A673 (cell line): ENCODE measurements at regions not wholly inside any gene's neighbourhood (a gene's known extent, or its start where the extent isn't known, plus 50 kb on each side); places are given as distances from the start of the nearest gene placed in this dataset.

Experiments
- BruUV-seq: library from RNA; stranded (reverse); fragments of 400-500 nt; replicated peaks from 2 replicates; lab custom pipeline; 2021; lab: Mats Ljungman, UMichigan
- CTCF ChIA-PET: fragments of 300-600 bp; sonication (Branson Sonifier 250); formaldehyde crosslinking; loops from one replicate; lab custom pipeline; 2022; ENCODE audit warnings: antibody characterized with exemption; lab: Charles Lee
- POLR2A ChIA-PET: fragments of 300-600 bp; sonication (Branson Sonifier 250); formaldehyde crosslinking; loops from one replicate; lab custom pipeline; 2022; ENCODE audit warnings: antibody characterized with exemption; ENCODE audit not compliant: low non-redundant PET; lab: Charles Lee
- DNase-seq: peaks from one replicate; pipeline ENCODE4 v3.0.0-alpha.2; 2015; ENCODE audit warnings: low spot score
- H3K27ac ChIP-seq: fragments of 200-600 bp; sonication (generic); 2 replicates; pipeline ENCODE4 v1.5.1; 2016; ENCODE audit warnings: mixed run types, low read depth, mild to moderate bottlenecking, mixed read lengths, antibody characterized with exemption, low read length; ENCODE audit not compliant: poor library complexity, severe bottlenecking
- H3K27me3 ChIP-seq: fragments of 200-600 bp; sonication (generic); replicated peaks from 2 replicates; pipeline ENCODE4 v1.6.1; 2017; ENCODE audit warnings: mixed run types, low read depth, mild to moderate bottlenecking, mixed read lengths, antibody characterized with exemption, low read length; ENCODE audit not compliant: insufficient read depth, poor library complexity
- H3K36me3 ChIP-seq: fragments of 200-600 bp; sonication (generic); 2 replicates; pipeline ENCODE4 v1.6.1; 2016; ENCODE audit warnings: mixed run types, mild to moderate bottlenecking, mixed read lengths, antibody characterized with exemption, low read length; ENCODE audit not compliant: insufficient read depth, poor library complexity, severe bottlenecking
- H3K4me1 ChIP-seq: fragments of 200-600 bp; sonication (generic); 2 replicates; pipeline ENCODE4 v1.6.1; 2017; ENCODE audit warnings: mixed run types, mild to moderate bottlenecking, mixed read lengths, antibody characterized with exemption, low read length; ENCODE audit not compliant: insufficient read depth, poor library complexity, severe bottlenecking
- H3K4me3 ChIP-seq: fragments of 200-600 bp; sonication (generic); 2 replicates; pipeline ENCODE4 v1.5.1; 2016; ENCODE audit warnings: low read depth, mixed run types, mild to moderate bottlenecking, mixed read lengths, low read length; ENCODE audit not compliant: poor library complexity, severe bottlenecking
- H3K9me3 ChIP-seq: fragments of 200-600 bp; sonication (generic); 2 replicates; pipeline ENCODE4 v1.6.1; 2016; ENCODE audit warnings: mixed run types, low read depth, mild to moderate bottlenecking, mixed read lengths, antibody characterized with exemption, low read length; ENCODE audit not compliant: poor library complexity, severe bottlenecking
- EZH2 ChIP-seq: fragments of 200-600 bp; sonication (generic); IDR thresholded peaks from 2 replicates; pipeline ENCODE4 v1.6.1; 2017; ENCODE audit warnings: borderline replicate concordance, low read depth, mild to moderate bottlenecking, mixed read lengths, antibody characterized with exemption, low read length; ENCODE audit not compliant: poor library complexity, severe bottlenecking
- intact Hi-C: fragments of 100-400 bp; cut with micrococcal nuclease; formaldehyde crosslinking; loops from one replicate; pipeline ENCODE4 v1.10.0; 2022; ENCODE audit not compliant: unreplicated experiment
- TF ChIP-seq, protein P1 (sequence below): fragments of 300-800, 200-600 bp; sonication (generic); conservative IDR thresholded peaks from 2 replicates; pipeline ENCODE4 v1.5.1; 2017; ENCODE audit warnings: low read depth, mild to moderate bottlenecking, antibody characterized with exemption, low read length, moderate library complexity, mixed read lengths

DNA sequence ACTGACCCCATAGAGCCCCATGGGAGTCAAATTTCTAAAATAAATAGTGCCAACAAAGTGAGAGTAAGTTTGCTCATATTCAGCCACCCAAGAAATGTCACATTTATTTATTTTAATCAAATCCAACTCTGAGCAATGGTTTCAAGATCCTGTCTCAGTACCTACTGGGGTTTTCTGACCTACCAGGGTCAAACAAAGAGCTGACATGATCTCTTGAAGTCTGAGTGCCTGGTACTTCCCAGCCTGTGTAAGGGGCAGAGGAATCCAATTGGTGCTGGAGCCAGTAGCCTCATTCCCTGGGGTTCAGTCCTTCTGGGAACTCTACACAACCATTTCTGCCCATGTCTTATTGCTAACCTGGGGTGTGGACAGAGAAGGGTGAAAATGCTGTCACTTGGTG lies 104.6 kb upstream of the SERP2 start:
- Histone ChIP-seq H3K27me3 (peaks cover 3% of the 10 kb centered on the region), H3K4me3 (no peak overlapping the region), H3K4me1 (no peaks in the 10 kb centered on the region), H3K9me3 (no peaks in the 10 kb centered on the region), H3K27ac (no peak overlapping the region), H3K36me3 (no peaks in the 10 kb centered on the region)
- no peak for TF ChIP-seq EZH2
- TF ChIP-seq, protein P1, sequence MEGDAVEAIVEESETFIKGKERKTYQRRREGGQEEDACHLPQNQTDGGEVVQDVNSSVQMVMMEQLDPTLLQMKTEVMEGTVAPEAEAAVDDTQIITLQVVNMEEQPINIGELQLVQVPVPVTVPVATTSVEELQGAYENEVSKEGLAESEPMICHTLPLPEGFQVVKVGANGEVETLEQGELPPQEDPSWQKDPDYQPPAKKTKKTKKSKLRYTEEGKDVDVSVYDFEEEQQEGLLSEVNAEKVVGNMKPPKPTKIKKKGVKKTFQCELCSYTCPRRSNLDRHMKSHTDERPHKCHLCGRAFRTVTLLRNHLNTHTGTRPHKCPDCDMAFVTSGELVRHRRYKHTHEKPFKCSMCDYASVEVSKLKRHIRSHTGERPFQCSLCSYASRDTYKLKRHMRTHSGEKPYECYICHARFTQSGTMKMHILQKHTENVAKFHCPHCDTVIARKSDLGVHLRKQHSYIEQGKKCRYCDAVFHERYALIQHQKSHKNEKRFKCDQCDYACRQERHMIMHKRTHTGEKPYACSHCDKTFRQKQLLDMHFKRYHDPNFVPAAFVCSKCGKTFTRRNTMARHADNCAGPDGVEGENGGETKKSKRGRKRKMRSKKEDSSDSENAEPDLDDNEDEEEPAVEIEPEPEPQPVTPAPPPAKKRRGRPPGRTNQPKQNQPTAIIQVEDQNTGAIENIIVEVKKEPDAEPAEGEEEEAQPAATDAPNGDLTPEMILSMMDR = no peak
- POLR2A ChIA-PET = no interaction called here
- intact Hi-C loops = no loop called here
- no TSS peak for BruUV-seq
- CTCF ChIA-PET = no interaction called here
- DNase-seq = no peak

DNA sequence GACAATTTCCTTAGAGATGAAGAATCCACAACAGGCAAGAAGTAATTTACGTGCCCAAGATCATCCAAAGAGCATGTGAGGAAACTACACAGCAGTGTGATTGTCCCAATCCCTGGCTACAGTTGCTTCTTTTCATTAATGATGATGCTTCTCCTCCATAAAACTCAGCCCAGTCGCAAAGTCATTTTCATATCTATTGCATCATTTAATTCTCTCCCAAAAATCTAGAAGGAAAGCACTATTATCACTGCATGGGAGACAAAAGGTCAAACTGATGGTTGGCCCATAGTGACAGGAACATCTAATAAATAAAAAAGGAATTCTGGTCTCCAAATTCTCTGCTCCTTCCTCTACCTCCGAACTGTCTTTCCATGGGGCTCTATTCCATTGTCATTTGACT lies 103.5 kb upstream of the SERP2 start:
- Histone ChIP-seq H3K36me3 (no peaks in the 10 kb centered on the region), H3K27ac (no peak overlapping the region), H3K4me1 (no peaks in the 10 kb centered on the region), H3K27me3 (peaks cover 3% of the 10 kb centered on the region), H3K9me3 (no peaks in the 10 kb centered on the region), H3K4me3 (no peak overlapping the region)
- no peak for DNase-seq
- BruUV-seq = no TSS peak
- intact Hi-C loops = no loop called here
- TF ChIP-seq, protein P1 = no peak
- TF ChIP-seq EZH2 = no peak
- ChIA-PET CTCF (no interaction called here), POLR2A (no interaction called here)

DNA sequence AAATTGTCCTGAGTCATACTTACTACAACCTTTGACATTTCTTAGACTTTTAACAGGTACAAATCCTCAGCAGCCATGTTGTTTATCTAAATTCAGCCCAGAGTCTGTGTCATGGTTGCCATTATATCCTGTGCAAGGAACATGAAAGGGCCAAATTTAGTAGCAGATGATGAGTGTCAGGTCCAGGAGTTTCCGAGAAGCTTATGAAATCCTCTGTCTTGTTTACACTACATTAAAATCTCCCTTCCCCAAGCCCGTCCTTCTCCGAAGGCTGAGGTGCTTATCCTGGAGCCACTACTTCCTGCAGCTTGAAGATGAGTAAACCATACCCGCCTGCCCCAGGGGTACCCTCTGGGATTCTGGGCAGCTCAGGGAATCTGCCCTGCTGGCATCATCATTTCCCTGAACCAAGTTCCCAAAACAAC lies 102.6 kb upstream of the SERP2 start:
- no peak for DNase-seq
- H3K9me3 ChIP-seq = no peaks in the 10 kb centered on the region
- no peak overlapping the region for H3K4me3 ChIP-seq
- H3K4me1 ChIP-seq = no peaks in the 10 kb centered on the region
- H3K27ac ChIP-seq = no peak overlapping the region
- peaks cover 3% of the 10 kb centered on the region for H3K27me3 ChIP-seq
- no peaks in the 10 kb centered on the region for H3K36me3 ChIP-seq
- ChIA-PET CTCF (no interaction called here), POLR2A (no interaction called here)
- no peak for TF ChIP-seq EZH2
- TF ChIP-seq, protein P1 = no peak
- no TSS peak for BruUV-seq
- intact Hi-C loops = no loop called here
